Keratinocyte (primary cell): ENCODE measurements at regions not wholly inside any gene's neighbourhood (a gene's known extent, or its start where the extent isn't known, plus 50 kb on each side); places are given as distances from the start of the nearest gene placed in this dataset.

Experiments used
- DNase-seq: peaks from one replicate; pipeline ENCODE4 v3.0.0-alpha.2; 2011; ENCODE audit warnings: low read depth, missing footprints, low spot score
- FAIRE-seq: peaks from 2 replicates; lab custom pipeline; 2011; peaks lifted over from hg19 to GRCh38; lab: Jason Lieb, UNC
- H2AFZ ChIP-seq: 2 replicates; pipeline ENCODE4 v1.6.0; 2012; ENCODE audit warnings: low read length, control low read depth, inconsistent platforms; ENCODE audit not compliant: control insufficient read depth
- H3K27ac ChIP-seq: 2 replicates; pipeline ENCODE4 v1.5.1; 2011; ENCODE audit warnings: low read length; ENCODE audit not compliant: control insufficient read depth, insufficient read depth
- H3K27me3 ChIP-seq: 3 replicates; pipeline ENCODE4 v1.6.0; 2011; ENCODE audit warnings: low read length; ENCODE audit not compliant: control insufficient read depth, insufficient read depth; ENCODE audit errors: extremely low read depth
- H3K36me3 ChIP-seq, 2 experiments: 2 replicates in 1 of 2; 3 replicates in 1 of 2; pipeline ENCODE4 v1.5.1; 2011; ENCODE audit warnings: low read length in 2 of 2, mild to moderate bottlenecking in 1 of 2; ENCODE audit not compliant: control insufficient read depth in 2 of 2, insufficient read depth in 2 of 2; ENCODE audit errors: extremely low read depth in 1 of 2
- H3K4me1 ChIP-seq: 3 replicates; pipeline ENCODE4 v1.5.1; 2011; ENCODE audit warnings: low read length; ENCODE audit not compliant: control insufficient read depth, insufficient read depth; ENCODE audit errors: extremely low read depth
- H3K4me2 ChIP-seq: 3 replicates; pipeline ENCODE4 v1.6.0; 2011; ENCODE audit warnings: low read depth, low read length; ENCODE audit not compliant: control insufficient read depth, insufficient read depth; ENCODE audit errors: extremely low read depth
- H3K4me3 ChIP-seq, 3 experiments: fragments of 200-600 bp in 1 of 3; sonication (generic) in 1 of 3; 2 replicates in 2 of 3; 3 replicates in 1 of 3; pipeline ENCODE4 v1.5.1; 2011 to 2016; ENCODE audit warnings: low read length in 3 of 3, mild to moderate bottlenecking in 3 of 3, control low read depth in 2 of 3, inconsistent platforms in 1 of 3, low read depth in 1 of 3, mixed read lengths in 1 of 3, mixed run types in 1 of 3, moderate library complexity in 1 of 3; ENCODE audit not compliant: control insufficient read depth in 2 of 3, insufficient read depth in 2 of 3; ENCODE audit errors: extremely low read depth in 1 of 3
- H3K79me2 ChIP-seq: 2 replicates; pipeline ENCODE4 v1.6.0; 2012; ENCODE audit warnings: low read length; ENCODE audit not compliant: control insufficient read depth, insufficient read depth
- H3K9ac ChIP-seq: 3 replicates; pipeline ENCODE4 v1.6.0; 2011; ENCODE audit warnings: low read length; ENCODE audit not compliant: control insufficient read depth, insufficient read depth; ENCODE audit errors: extremely low read depth
- H3K9me1 ChIP-seq: 3 replicates; pipeline ENCODE4 v1.6.0; 2011; ENCODE audit warnings: low read length; ENCODE audit not compliant: control insufficient read depth, insufficient read depth; ENCODE audit errors: extremely low read depth
- H3K9me3 ChIP-seq: 2 replicates; pipeline ENCODE4 v1.5.1; 2012; ENCODE audit warnings: low read depth, low read length; ENCODE audit not compliant: control insufficient read depth
- H4K20me1 ChIP-seq: 3 replicates; pipeline ENCODE4 v1.6.0; 2011; ENCODE audit warnings: low read length; ENCODE audit not compliant: control insufficient read depth, insufficient read depth; ENCODE audit errors: extremely low read depth
- CTCF ChIP-seq, 3 experiments: IDR thresholded peaks in 1 of 3; conservative IDR thresholded peaks in 1 of 3; optimal IDR thresholded peaks in 1 of 3; 2 replicates in 2 of 3; 3 replicates in 1 of 3; pipeline versions ENCODE3 to v1.5.1; 2011; ENCODE audit warnings: low read length in 3 of 3, mild to moderate bottlenecking in 3 of 3, moderate library complexity in 2 of 3, control low read depth in 1 of 3, inconsistent platforms in 1 of 3; ENCODE audit not compliant: insufficient read depth in 2 of 3; ENCODE audit errors: extremely low read depth in 1 of 3
- EZH2 ChIP-seq: IDR thresholded peaks from one replicate; pipeline ENCODE4 v1.6.1; 2012; ENCODE audit warnings: inconsistent platforms, mild to moderate bottlenecking, low read length, moderate library complexity
- dilution Hi-C: fragments of 300-500 bp; cut with MboI; formaldehyde crosslinking; loops from one replicate; pipeline ENCODE4 v1.7.0; 2020; ENCODE audit warnings: low sequenced_read_pairs; ENCODE audit not compliant: extremely low pct_ligation_motif_present

- no peak for TF ChIP-seq CTCF (optimal IDR thresholded peaks at IDR 0.05 in 1 of 3, IDR thresholded peaks at IDR 0.05 in 1 of 3, conservative IDR thresholded peaks at IDR 0.05 in 1 of 3; ENCODE audit: extremely low read depth in 1 of 3, insufficient read depth in 2 of 3, low read length in 3 of 3)
- TF ChIP-seq EZH2, result no peak
- no peaks in the 10 kb centered on the region for H3K9me1 ChIP-seq
- FAIRE-seq, result no peak
- H3K4me2 ChIP-seq, result no peak overlapping the region
- H3K4me1 ChIP-seq, result no peaks in the 10 kb centered on the region
- no peaks in the 10 kb centered on the region for H4K20me1 ChIP-seq
- H3K4me3 ChIP-seq, result no peak overlapping the region
- no peak for DNase-seq
- no peak overlapping the region for H2AFZ ChIP-seq
- dilution Hi-C loops, result no loop called here
- H3K36me3 ChIP-seq, result no peaks in the 10 kb centered on the region
- no peak overlapping the region for H3K27ac ChIP-seq
- no peak overlapping the region for H3K9ac ChIP-seq
- no peaks in the 10 kb centered on the region for H3K9me3 ChIP-seq
- no peaks in the 10 kb centered on the region for H3K79me2 ChIP-seq
- peaks cover 12% of the 10 kb centered on the region for H3K27me3 ChIP-seq
These were observed 350.8 kb downstream of the EMP1 start for GRCh38 chr12:13547283-13547682.

- TF ChIP-seq EZH2, result no peak
- no peak for TF ChIP-seq CTCF (optimal IDR thresholded peaks at IDR 0.05 in 1 of 3, IDR thresholded peaks at IDR 0.05 in 1 of 3, conservative IDR thresholded peaks at IDR 0.05 in 1 of 3; ENCODE audit: extremely low read depth in 1 of 3, insufficient read depth in 2 of 3, low read length in 3 of 3)
- Histone ChIP-seq H3K36me3 (no peaks in the 10 kb centered on the region), H2AFZ (no peak overlapping the region), H4K20me1 (no peaks in the 10 kb centered on the region), H3K4me2 (no peak overlapping the region), H3K9me1 (no peaks in the 10 kb centered on the region), H3K4me3 (no peak overlapping the region), H3K9ac (no peak overlapping the region), H3K27me3 (peaks cover 9% of the 10 kb centered on the region), H3K4me1 (no peaks in the 10 kb centered on the region), H3K79me2 (no peaks in the 10 kb centered on the region), H3K27ac (no peak overlapping the region), H3K9me3 (no peaks in the 10 kb centered on the region)
- dilution Hi-C loops, result no loop called here
- no peak for FAIRE-seq
- no peak for DNase-seq
These were observed 349.7 kb downstream of the EMP1 start for GRCh38 chr12:13546231-13546630.
